OCI-LY7 (cell line): ENCODE measurements at regions not wholly inside any gene's neighbourhood (a gene's known extent, or its start where the extent isn't known, plus 50 kb on each side); places are given as distances from the start of the nearest gene placed in this dataset.

Experiments used
- CTCF ChIP-seq: fragments of 200-600 bp; sonication (generic); conservative IDR thresholded peaks from 2 replicates; pipeline ENCODE4 v1.5.1; 2014; ENCODE audit warnings: mild to moderate bottlenecking, antibody characterized with exemption, low read length, moderate library complexity, mixed read lengths
- EZH2phosphoT487 ChIP-seq: fragments of 200-600 bp; sonication (generic); IDR thresholded peaks from 2 replicates; pipeline ENCODE4 v1.6.1; 2018; ENCODE audit warnings: low read depth, borderline replicate concordance, mild to moderate bottlenecking, mixed run types, antibody characterized with exemption, low read length, moderate library complexity, mixed read lengths

- no peak for TF ChIP-seq CTCF
- no peak for TF ChIP-seq EZH2phosphoT487
These were observed 137.2 kb downstream of the SMIM20 start for GRCh38 chr4:26051240-26051639.
